NB4 (cell line): ENCODE measurements at regions not wholly inside any gene's neighbourhood (a gene's known extent, or its start where the extent isn't known, plus 50 kb on each side); places are given as distances from the start of the nearest gene placed in this dataset.

Experiments used
- CTCF ChIP-seq: IDR thresholded peaks from one replicate; pipeline ENCODE4 v1.5.1; 2012; ENCODE audit warnings: low read depth, low read length
- MAX ChIP-seq: IDR thresholded peaks from 2 replicates; pipeline ENCODE4 v1.6.1; 2011; ENCODE audit warnings: low read depth, low read length
- POLR2A ChIP-seq: IDR thresholded peaks from 2 replicates; pipeline ENCODE4 v1.6.1; 2011; ENCODE audit warnings: mild to moderate bottlenecking; ENCODE audit not compliant: insufficient read length; ENCODE audit errors: extremely low read depth

GRCh38 chr4:24363751-24364150, 220.6 kb downstream of the DHX15 start:
- TF ChIP-seq CTCF (no peak), MAX (no peak), POLR2A (no peak)
